ENCODE measurements at regions not wholly inside any gene's neighbourhood (a gene's known extent, or its start where the extent isn't known, plus 50 kb on each side); places are given as distances from the start of the nearest gene placed in this dataset.
"Not testable (repeated sequence)": the region's sequence is repeated elsewhere in the genome, so short reads cannot be mapped to it uniquely, and the experiment has no call there.

- no peak for DNase-seq (ENCODE audit: low read depth in 2 of 2)
These were observed 91.0 kb upstream of the GNAQ start for GRCh38 chr9:78122631-78123030.

- peak; percentile 13 to 18 for DNase-seq (ENCODE audit: low read depth in 2 of 2)
These were observed 89.9 kb upstream of the GNAQ start for GRCh38 chr9:78121488-78121887.

- no peak for DNase-seq (ENCODE audit: low read depth in 2 of 2)
These were observed 87.3 kb upstream of the GNAQ start for GRCh38 chr9:78118742-78119473.

GRCh38 chr9:78115073-78115472 is 83.5 kb upstream of the GNAQ start:
- no peak for DNase-seq (ENCODE audit: low read depth in 2 of 2)

GRCh38 chr9:78114581-78114980 is 83.0 kb upstream of the GNAQ start:
- DNase-seq (ENCODE audit: low read depth in 2 of 2): no peak

GRCh38 chr9:78112406-78112805 is 80.8 kb upstream of the GNAQ start:
- DNase-seq (ENCODE audit: low read depth in 2 of 2): no peak

- DNase-seq (ENCODE audit: low read depth in 2 of 2): no peak
These were observed 80.4 kb upstream of the GNAQ start for GRCh38 chr9:78112004-78112403.

GRCh38 chr9:78109075-78109474 is 77.5 kb upstream of the GNAQ start:
- no peak for DNase-seq (ENCODE audit: low read depth in 2 of 2)

- not testable (repeated sequence) for DNase-seq (ENCODE audit: low read depth in 2 of 2)
These were observed 75.0 kb upstream of the GNAQ start for GRCh38 chr9:78106586-78106985.

- peak in 1 of 2 donors; percentile 11 for DNase-seq (ENCODE audit: low read depth in 2 of 2)
These were observed 72.4 kb upstream of the GNAQ start for GRCh38 chr9:78103971-78104433.

- DNase-seq (ENCODE audit: low read depth in 2 of 2): no peak
These were observed 69.6 kb upstream of the GNAQ start for GRCh38 chr9:78101247-78101646.

GRCh38 chr9:78097541-78097940 is 65.9 kb upstream of the GNAQ start:
- DNase-seq (ENCODE audit: low read depth in 2 of 2): no peak

GRCh38 chr9:78091731-78092130 is 60.1 kb upstream of the GNAQ start:
- DNase-seq (ENCODE audit: low read depth in 2 of 2): no peak

GRCh38 chr9:78089111-78089510 is 57.5 kb upstream of the GNAQ start:
- no peak for DNase-seq (ENCODE audit: low read depth in 2 of 2)

- not testable (repeated sequence) for DNase-seq (ENCODE audit: low read depth in 2 of 2)
These were observed 56.6 kb upstream of the GNAQ start for GRCh38 chr9:78088190-78088589.

All from activated CD8-positive, alpha-beta memory T cell treated with anti-CD3 and anti-CD28 coated beads for 4 hours (primary cell).